Motor neuron (in vitro differentiated cells): ENCODE measurements at regions not wholly inside any gene's neighbourhood (a gene's known extent, or its start where the extent isn't known, plus 50 kb on each side); places are given as distances from the start of the nearest gene placed in this dataset.

Experiments used
- ATAC-seq, 8 experiments: fragments of 200-7000 bp; cut with Tn5 transposase; replicated peaks in 6 of 8; 2 replicates each; pipeline ENCODE4 v1.8.0; 2021; ENCODE audit warnings: mild to moderate bottlenecking in 8 of 8, moderate library complexity in 8 of 8
- H3K27ac ChIP-seq, 2 donors: fragments of 250-450 bp; sonication (Bioruptor Pico); 2 replicates each; pipeline ENCODE4 v1.9.0; 2021; ENCODE audit warnings: antibody characterized with exemption in 2 of 2, mild to moderate bottlenecking in 2 of 2, moderate library complexity in 1 of 2
- H3K4me1 ChIP-seq, 2 donors: fragments of 250-450 bp; sonication (Bioruptor Pico); replicated peaks in 1 of 2; 2 replicates each; pipeline ENCODE4 v1.6.1; 2021; ENCODE audit warnings: antibody characterized with exemption in 2 of 2, mild to moderate bottlenecking in 2 of 2, moderate library complexity in 1 of 2
- H3K4me3 ChIP-seq, 5 donors: fragments of 250-450 bp; sonication (Bioruptor Pico); 2 replicates each; pipeline ENCODE4 v1.9.0; 2021; ENCODE audit warnings: antibody characterized with exemption in 5 of 5, mild to moderate bottlenecking in 5 of 5, moderate library complexity in 4 of 5
- WGBS, 10 experiments: fragments of 450-650 bp; shearing (Covaris generic); methylation state at CpG; one replicate each; pipeline ENCODE4 v1.0.0; 2022; 5-methylcytosine and 5-hydroxymethylcytosine counted together
- in situ Hi-C, 9 experiments: fragments of 400-800 bp; cut with MboI; loops; one replicate each; pipeline ENCODE4 v1.15.0; 2021; ENCODE audit warnings: low sequenced_read_pairs in 9 of 9, low pct_unique_long_range_greater_than_20kb in 2 of 9; ENCODE audit not compliant: unreplicated experiment in 9 of 9

GRCh38 chr2:6787376-6787775 is 78.3 kb downstream of the CMPK2 start:
- in situ Hi-C loops: no loop called here
- no peak for ATAC-seq
- no peak overlapping the region for H3K4me3 ChIP-seq
- no peak overlapping the region for H3K27ac ChIP-seq
- peaks cover 0 to 23% of the 10 kb centered on the region in 2 donors for H3K4me1 ChIP-seq
- WGBS, 10 experiments: 60 to 100% (median 100%) methylated on average over 1 of the region's 1 CpG; no CpG with 5 or more reads in 7 of the 10 experiments

- in situ Hi-C loops: no loop called here
- no peak overlapping the region for H3K4me3 ChIP-seq
- ATAC-seq: no peak
- no peak overlapping the region for H3K27ac ChIP-seq
- peaks cover 0 to 23% of the 10 kb centered on the region in 2 donors for H3K4me1 ChIP-seq
- WGBS, 10 experiments: 7 to 100% (median 63%) methylated on average over 1 to 2 of the region's 2 CpGs; no CpG with 5 or more reads in 5 of the 10 experiments
Measured at GRCh38 chr2:6788614-6789013, 77.1 kb downstream of the CMPK2 start.

GRCh38 chr2:6789559-6790138 is 76.1 kb downstream of the CMPK2 start:
- no peak overlapping the region for H3K27ac ChIP-seq
- WGBS, 10 experiments: 0 to 94% (median 71%) methylated on average over 2 to 6 of the region's 6 CpGs
- peaks cover 3 to 20% of the 10 kb centered on the region in 2 donors for H3K4me1 ChIP-seq
- H3K4me3 ChIP-seq: no peak overlapping the region
- ATAC-seq: no peak
- in situ Hi-C loops: no loop called here

- Histone ChIP-seq H3K4me1 (peaks cover 3 to 20% of the 10 kb centered on the region in 2 donors), H3K27ac (no peak overlapping the region), H3K4me3 (no peak overlapping the region)
- in situ Hi-C loops: no loop called here
- WGBS, 10 experiments: 36 to 100% (median 67%) methylated on average over 1 to 3 of the region's 4 CpGs; no CpG with 5 or more reads in 1 of the 10 experiments
- ATAC-seq: peak in 1 of 8 experiments; percentile 75
Measured at GRCh38 chr2:6791682-6792081, 74.0 kb downstream of the CMPK2 start.

- no peak for ATAC-seq
- WGBS, 10 experiments: 44 to 94% (median 83%) methylated on average over 1 to 5 of the region's 5 CpGs
- Histone ChIP-seq H3K4me1 (peaks cover 3 to 20% of the 10 kb centered on the region in 2 donors), H3K27ac (no peak overlapping the region), H3K4me3 (no peak overlapping the region)
- in situ Hi-C loops: no loop called here
Measured at GRCh38 chr2:6792883-6793282, 72.8 kb downstream of the CMPK2 start.

- in situ Hi-C loops: no loop called here
Measured at GRCh38 chr2:6793371-6793770, 72.3 kb downstream of the CMPK2 start.

GRCh38 chr2:6793913-6794312 is 71.8 kb downstream of the CMPK2 start:
- H3K4me3 ChIP-seq: no peak overlapping the region
- no peak overlapping the region for H3K27ac ChIP-seq
- ATAC-seq: peak in 2 of 8 experiments; percentile 50 to 52
- WGBS, 10 experiments: 22 to 93% (median 69%) methylated on average over 2 to 6 of the region's 6 CpGs; no CpG with 5 or more reads in 2 of the 10 experiments
- in situ Hi-C loops: no loop called here
- peaks cover 3 to 20% of the 10 kb centered on the region in 2 donors for H3K4me1 ChIP-seq

More at GRCh38 chr2:6793371-6793770, 72.3 kb downstream of the CMPK2 start:
- Histone ChIP-seq H3K4me3 (no peak overlapping the region), H3K27ac (no peak overlapping the region), H3K4me1 (peaks cover 3 to 20% of the 10 kb centered on the region in 2 donors)
- 14 to 94% (median 59%) methylated on average over 1 to 3 of the region's 3 CpGs; no CpG with 5 or more reads in 2 of the 10 experiments for WGBS, 10 experiments
- peak in 3 of 8 experiments; percentile 57 to 67 (median 66) for ATAC-seq

GRCh38 chr2:6794448-6794847 is 71.3 kb downstream of the CMPK2 start:
- ATAC-seq: no peak
- in situ Hi-C loops: no loop called here
- Histone ChIP-seq H3K4me1 (peaks cover 3 to 20% of the 10 kb centered on the region in 2 donors), H3K4me3 (no peak overlapping the region), H3K27ac (no peak overlapping the region)
- WGBS, 10 experiments: 0 to 100% (median 81%) methylated on average over 1 to 7 of the region's 8 CpGs
